ENCODE measurements at regions not wholly inside any gene's neighbourhood (a gene's known extent, or its start where the extent isn't known, plus 50 kb on each side); places are given as distances from the start of the nearest gene placed in this dataset.

GRCh38 chr4:123083646-123084045 lies 161.2 kb upstream of the NUDT6 start:
- Mint-ChIP-seq H3K4me1 (no peaks in the 10 kb centered on the region), H3K27me3 (no peaks in the 10 kb centered on the region), H3K36me3 (ENCODE audit: low read depth) (peaks cover 34% of the 10 kb centered on the region), H3K9me3 (peaks cover 1% of the 10 kb centered on the region), H3K4me3 (no peak overlapping the region), H3K27ac (no peak overlapping the region)
- ChIA-PET CTCF (no interaction called here), POLR2A (no interaction called here)
- no peak for DNase-seq

- Mint-ChIP-seq H3K36me3 (ENCODE audit: low read depth) (peaks cover 25% of the 10 kb centered on the region), H3K4me3 (no peak overlapping the region), H3K4me1 (no peaks in the 10 kb centered on the region), H3K27me3 (no peaks in the 10 kb centered on the region), H3K27ac (no peak overlapping the region), H3K9me3 (peaks cover 4% of the 10 kb centered on the region)
- POLR2A ChIA-PET = no interaction called here
- DNase-seq = no peak
- CTCF ChIA-PET = no interaction called here
Measured at GRCh38 chr4:123088501-123088900, 166.1 kb upstream of the NUDT6 start.

- DNase-seq = no peak
- Mint-ChIP-seq H3K4me3 (no peak overlapping the region), H3K36me3 (ENCODE audit: low read depth) (peaks cover 25% of the 10 kb centered on the region), H3K27ac (no peak overlapping the region), H3K9me3 (peaks cover 4% of the 10 kb centered on the region), H3K4me1 (no peaks in the 10 kb centered on the region), H3K27me3 (no peaks in the 10 kb centered on the region)
- POLR2A ChIA-PET = no interaction called here
- CTCF ChIA-PET = no interaction called here
Measured at GRCh38 chr4:123090886-123091285, 168.5 kb upstream of the NUDT6 start.

GRCh38 chr4:123092586-123092985 lies 170.2 kb upstream of the NUDT6 start:
- ChIA-PET CTCF (interaction anchor here (0.9 kb wide), 1 partner anchor 8 kb away, joined by 3 read pairs; no protein-coding TSS in a partner anchor), POLR2A (no interaction called here)
- DNase-seq = no peak
- Mint-ChIP-seq H3K36me3 (ENCODE audit: low read depth) (peaks cover 20% of the 10 kb centered on the region), H3K4me3 (no peak overlapping the region), H3K27me3 (no peaks in the 10 kb centered on the region), H3K27ac (no peak overlapping the region), H3K4me1 (no peaks in the 10 kb centered on the region), H3K9me3 (peaks cover 4% of the 10 kb centered on the region)

- no peaks in the 10 kb centered on the region for H3K27me3 Mint-ChIP-seq
- H3K4me3 Mint-ChIP-seq = no peak overlapping the region
- DNase-seq = no peak
- ChIA-PET CTCF (no interaction called here), POLR2A (no interaction called here)
- no peaks in the 10 kb centered on the region for H3K4me1 Mint-ChIP-seq
- no peak overlapping the region for H3K27ac Mint-ChIP-seq
- H3K9me3 Mint-ChIP-seq = peaks cover 4% of the 10 kb centered on the region
- peaks cover 14% of the 10 kb centered on the region for H3K36me3 Mint-ChIP-seq (ENCODE audit: low read depth)
Measured at GRCh38 chr4:123093236-123093635, 170.8 kb upstream of the NUDT6 start.

GRCh38 chr4:123096038-123096437 lies 173.6 kb upstream of the NUDT6 start:
- Mint-ChIP-seq H3K36me3 (ENCODE audit: low read depth) (peaks cover 3% of the 10 kb centered on the region), H3K4me3 (no peak overlapping the region), H3K4me1 (no peaks in the 10 kb centered on the region), H3K9me3 (peaks cover under 1% of the 10 kb centered on the region), H3K27ac (no peak overlapping the region), H3K27me3 (no peaks in the 10 kb centered on the region)
- POLR2A ChIA-PET = no interaction called here
- CTCF ChIA-PET = no interaction called here
- DNase-seq = no peak

GRCh38 chr4:123102897-123103471 lies 180.6 kb upstream of the NUDT6 start:
- Mint-ChIP-seq H3K27me3 (no peaks in the 10 kb centered on the region), H3K9me3 (no peaks in the 10 kb centered on the region), H3K4me1 (no peaks in the 10 kb centered on the region), H3K36me3 (ENCODE audit: low read depth) (peaks cover 3% of the 10 kb centered on the region), H3K4me3 (no peak overlapping the region), H3K27ac (no peak overlapping the region)
- POLR2A ChIA-PET = no interaction called here
- DNase-seq = no peak
- CTCF ChIA-PET = interaction anchor here (0.5 to 2.2 kb wide), 5 partner anchors 10 to 822 kb away, joined by 3 to 9 read pairs (median 4); no protein-coding TSS in a partner anchor

- no peak for DNase-seq
- ChIA-PET POLR2A (no interaction called here), CTCF (interaction anchor here (0.8 kb wide), 1 partner anchor 23 kb away, joined by 3 read pairs; no protein-coding TSS in a partner anchor)
- no peak overlapping the region for H3K4me3 Mint-ChIP-seq
- H3K27ac Mint-ChIP-seq = no peak overlapping the region
- H3K27me3 Mint-ChIP-seq = no peaks in the 10 kb centered on the region
- no peaks in the 10 kb centered on the region for H3K9me3 Mint-ChIP-seq
- H3K36me3 Mint-ChIP-seq (ENCODE audit: low read depth) = peaks cover 3% of the 10 kb centered on the region
- H3K4me1 Mint-ChIP-seq = no peaks in the 10 kb centered on the region
Measured at GRCh38 chr4:123104310-123105025, 182.1 kb upstream of the NUDT6 start.

- ChIA-PET POLR2A (no interaction called here), CTCF (interaction anchor here (0.8 kb wide), 1 partner anchor 22 kb away, joined by 3 read pairs; no protein-coding TSS in a partner anchor)
- Mint-ChIP-seq H3K27ac (no peak overlapping the region), H3K9me3 (no peaks in the 10 kb centered on the region), H3K36me3 (ENCODE audit: low read depth) (peaks cover 3% of the 10 kb centered on the region), H3K27me3 (no peaks in the 10 kb centered on the region), H3K4me3 (no peak overlapping the region), H3K4me1 (no peaks in the 10 kb centered on the region)
- DNase-seq = no peak
Measured at GRCh38 chr4:123105026-123105420, 182.6 kb upstream of the NUDT6 start.

GRCh38 chr4:123106747-123107146 lies 184.3 kb upstream of the NUDT6 start:
- Mint-ChIP-seq H3K27ac (no peak overlapping the region), H3K27me3 (no peaks in the 10 kb centered on the region), H3K36me3 (ENCODE audit: low read depth) (peaks cover 3% of the 10 kb centered on the region), H3K9me3 (no peaks in the 10 kb centered on the region), H3K4me1 (no peaks in the 10 kb centered on the region), H3K4me3 (no peak overlapping the region)
- DNase-seq = no peak
- POLR2A ChIA-PET = no interaction called here
- CTCF ChIA-PET = interaction anchor here (1.1 kb wide), 1 partner anchor 22 kb away, joined by 3 read pairs; no protein-coding TSS in a partner anchor

- POLR2A ChIA-PET = no interaction called here
- Mint-ChIP-seq H3K27me3 (no peaks in the 10 kb centered on the region), H3K27ac (no peak overlapping the region), H3K36me3 (ENCODE audit: low read depth) (peaks cover 3% of the 10 kb centered on the region), H3K4me1 (no peaks in the 10 kb centered on the region), H3K9me3 (no peaks in the 10 kb centered on the region), H3K4me3 (no peak overlapping the region)
- no peak for DNase-seq
- CTCF ChIA-PET = no interaction called here
Measured at GRCh38 chr4:123107444-123108252, 185.3 kb upstream of the NUDT6 start.

- Mint-ChIP-seq H3K36me3 (ENCODE audit: low read depth) (peaks cover 12% of the 10 kb centered on the region), H3K4me1 (no peaks in the 10 kb centered on the region), H3K9me3 (peaks cover 4% of the 10 kb centered on the region), H3K27me3 (no peaks in the 10 kb centered on the region), H3K27ac (no peak overlapping the region), H3K4me3 (no peak overlapping the region)
- DNase-seq = no peak
- CTCF ChIA-PET = interaction anchor here (0.8 kb wide), 1 partner anchor 8 kb away, joined by 3 read pairs; no protein-coding TSS in a partner anchor
- POLR2A ChIA-PET = no interaction called here
Measured at GRCh38 chr4:123109139-123109538, 186.7 kb upstream of the NUDT6 start.

GRCh38 chr4:123110147-123110546 lies 187.8 kb upstream of the NUDT6 start:
- H3K27me3 Mint-ChIP-seq = no peaks in the 10 kb centered on the region
- CTCF ChIA-PET = interaction anchor here (0.8 kb wide), 1 partner anchor 9 kb away, joined by 3 read pairs; no protein-coding TSS in a partner anchor
- POLR2A ChIA-PET = no interaction called here

More at GRCh38 chr4:123110147-123110546, 187.8 kb upstream of the NUDT6 start:
- Mint-ChIP-seq H3K9me3 (peaks cover 4% of the 10 kb centered on the region), H3K27ac (no peak overlapping the region), H3K36me3 (ENCODE audit: low read depth) (peaks cover 12% of the 10 kb centered on the region), H3K4me1 (no peaks in the 10 kb centered on the region), H3K4me3 (no peak overlapping the region)
- no peak for DNase-seq
